ENCODE measurements at regions not wholly inside any gene's neighbourhood (a gene's known extent, or its start where the extent isn't known, plus 50 kb on each side); places are given as distances from the start of the nearest gene placed in this dataset.

- in situ Hi-C loops (cut with MboI; ENCODE audit: low sequenced_read_pairs, unreplicated experiment): no loop called here
- TF ChIP-seq, protein P1, sequence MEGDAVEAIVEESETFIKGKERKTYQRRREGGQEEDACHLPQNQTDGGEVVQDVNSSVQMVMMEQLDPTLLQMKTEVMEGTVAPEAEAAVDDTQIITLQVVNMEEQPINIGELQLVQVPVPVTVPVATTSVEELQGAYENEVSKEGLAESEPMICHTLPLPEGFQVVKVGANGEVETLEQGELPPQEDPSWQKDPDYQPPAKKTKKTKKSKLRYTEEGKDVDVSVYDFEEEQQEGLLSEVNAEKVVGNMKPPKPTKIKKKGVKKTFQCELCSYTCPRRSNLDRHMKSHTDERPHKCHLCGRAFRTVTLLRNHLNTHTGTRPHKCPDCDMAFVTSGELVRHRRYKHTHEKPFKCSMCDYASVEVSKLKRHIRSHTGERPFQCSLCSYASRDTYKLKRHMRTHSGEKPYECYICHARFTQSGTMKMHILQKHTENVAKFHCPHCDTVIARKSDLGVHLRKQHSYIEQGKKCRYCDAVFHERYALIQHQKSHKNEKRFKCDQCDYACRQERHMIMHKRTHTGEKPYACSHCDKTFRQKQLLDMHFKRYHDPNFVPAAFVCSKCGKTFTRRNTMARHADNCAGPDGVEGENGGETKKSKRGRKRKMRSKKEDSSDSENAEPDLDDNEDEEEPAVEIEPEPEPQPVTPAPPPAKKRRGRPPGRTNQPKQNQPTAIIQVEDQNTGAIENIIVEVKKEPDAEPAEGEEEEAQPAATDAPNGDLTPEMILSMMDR (IDR thresholded peaks at IDR 0.05; ENCODE audit: borderline replicate concordance, control extremely low read depth, extremely low read depth, insufficient read depth, missing control alignments): no peak
- no peak for DNase-seq (ENCODE audit: low spot score)
These were observed 104.0 kb downstream of the BAMBI start for GRCh38 chr10:28781296-28781695.

GRCh38 chr10:28783087-28783486 is 105.8 kb downstream of the BAMBI start:
- TF ChIP-seq, protein P1 (IDR thresholded peaks at IDR 0.05; ENCODE audit: borderline replicate concordance, control extremely low read depth, extremely low read depth, insufficient read depth, missing control alignments): no peak
- in situ Hi-C loops (cut with MboI; ENCODE audit: low sequenced_read_pairs, unreplicated experiment): no loop called here
- no peak for DNase-seq (ENCODE audit: low spot score)

DNA sequence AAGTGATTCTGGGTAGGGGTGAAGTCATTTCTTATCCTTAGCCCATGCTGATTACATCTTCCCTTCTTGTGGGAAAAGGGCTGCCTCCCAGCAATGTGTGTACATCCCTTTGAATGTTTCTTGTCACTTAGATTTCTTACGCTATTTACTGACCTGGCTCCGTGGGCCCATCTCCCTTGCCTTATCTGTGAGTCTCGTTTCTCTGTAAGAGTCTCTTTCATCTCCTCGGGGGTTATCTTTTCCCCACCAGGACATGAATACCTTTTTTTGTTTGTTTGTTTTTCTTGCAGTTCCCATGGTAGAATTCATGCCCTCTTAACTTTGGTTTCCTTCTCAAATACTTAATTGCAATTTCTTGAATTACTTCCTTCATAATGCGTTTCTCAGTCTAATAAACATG is 107.7 kb downstream of the BAMBI start:
- TF ChIP-seq, protein P1 (IDR thresholded peaks at IDR 0.05; ENCODE audit: borderline replicate concordance, control extremely low read depth, extremely low read depth, insufficient read depth, missing control alignments): no peak
- in situ Hi-C loops (cut with MboI; ENCODE audit: low sequenced_read_pairs, unreplicated experiment): no loop called here

GRCh38 chr10:28788252-28788651 is 110.9 kb downstream of the BAMBI start:
- DNase-seq (ENCODE audit: low spot score): no peak
- TF ChIP-seq, protein P1 (IDR thresholded peaks at IDR 0.05; ENCODE audit: borderline replicate concordance, control extremely low read depth, extremely low read depth, insufficient read depth, missing control alignments): no peak
- in situ Hi-C loops (cut with MboI; ENCODE audit: low sequenced_read_pairs, unreplicated experiment): no loop called here

More for the DNA sequence above, 107.7 kb downstream of the BAMBI start:
- DNase-seq (ENCODE audit: low spot score): no peak

DNA sequence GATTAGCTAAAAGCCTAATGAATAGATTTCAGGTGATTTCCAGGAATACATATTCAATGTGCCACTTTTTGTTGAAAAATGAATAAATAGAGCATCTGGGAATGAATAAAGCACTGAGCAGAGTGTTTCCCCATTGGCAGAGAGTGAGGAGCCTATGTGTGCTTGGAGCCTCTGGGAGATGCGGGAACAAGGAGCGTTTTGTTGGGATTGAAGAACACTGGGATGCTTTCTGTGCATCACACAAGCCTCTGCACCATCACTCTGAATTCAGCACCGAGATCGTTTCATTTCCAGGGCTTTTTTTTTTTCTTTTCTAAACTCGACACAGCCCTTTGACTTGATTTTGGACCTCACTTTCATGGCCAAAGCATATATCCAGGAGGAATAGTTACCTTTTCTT is 111.4 kb downstream of the BAMBI start:
- no peak for DNase-seq (ENCODE audit: low spot score)
- in situ Hi-C loops (cut with MboI; ENCODE audit: low sequenced_read_pairs, unreplicated experiment): no loop called here
- TF ChIP-seq, protein P1 (IDR thresholded peaks at IDR 0.05; ENCODE audit: borderline replicate concordance, control extremely low read depth, extremely low read depth, insufficient read depth, missing control alignments): no peak

DNA sequence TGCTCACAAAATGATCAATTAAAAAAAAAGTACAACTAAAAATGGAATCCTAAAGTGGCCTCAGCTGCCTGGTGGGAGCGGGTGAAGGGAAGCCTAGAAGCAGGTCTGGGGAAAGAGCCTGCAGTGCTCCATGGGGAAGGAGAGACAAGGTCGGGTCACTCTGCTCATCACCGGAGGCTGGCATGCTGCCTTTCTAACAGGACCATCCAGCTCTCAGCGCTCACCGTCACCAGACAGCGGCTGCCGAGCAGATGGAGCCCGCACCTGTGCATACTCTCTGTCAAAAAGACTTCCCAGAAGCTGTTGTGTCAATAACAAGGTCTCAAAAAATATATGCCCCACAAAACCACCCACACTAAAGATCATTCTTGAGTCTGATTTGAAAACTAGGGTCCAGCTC is 112.8 kb downstream of the BAMBI start:
- DNase-seq (ENCODE audit: low spot score): no peak
- TF ChIP-seq, protein P1 (IDR thresholded peaks at IDR 0.05; ENCODE audit: borderline replicate concordance, control extremely low read depth, extremely low read depth, insufficient read depth, missing control alignments): no peak
- in situ Hi-C loops (cut with MboI; ENCODE audit: low sequenced_read_pairs, unreplicated experiment): no loop called here

- DNase-seq (ENCODE audit: low spot score): no peak
- in situ Hi-C loops (cut with MboI; ENCODE audit: low sequenced_read_pairs, unreplicated experiment): no loop called here
- TF ChIP-seq, protein P1 (IDR thresholded peaks at IDR 0.05; ENCODE audit: borderline replicate concordance, control extremely low read depth, extremely low read depth, insufficient read depth, missing control alignments): no peak
These were observed 116.2 kb downstream of the BAMBI start for GRCh38 chr10:28793482-28793881.
